PC-3 (cell line): ENCODE measurements at regions not wholly inside any gene's neighbourhood (a gene's known extent, or its start where the extent isn't known, plus 50 kb on each side); places are given as distances from the start of the nearest gene placed in this dataset.
"Not testable (repeated sequence)": the region's sequence is repeated elsewhere in the genome, so short reads cannot be mapped to it uniquely, and the experiment has no call there.

ENCODE experiments used
- ATAC-seq: fragments of 200-7000 bp; cut with Tn5 transposase; 2 replicates; pipeline ENCODE4 v1.9.1; 2020; ENCODE audit warnings: mild to moderate bottlenecking, moderate library complexity
- BruUV-seq: library from RNA; stranded (reverse); fragments of 400-500 nt; replicated peaks from 2 replicates; lab custom pipeline; 2021; lab: Mats Ljungman, UMichigan
- CTCF ChIA-PET: fragments of 300-600 bp; sonication (Branson Sonifier 250); formaldehyde crosslinking; loops from one replicate; lab custom pipeline; 2022; ENCODE audit warnings: antibody characterized with exemption; lab: Charles Lee
- POLR2A ChIA-PET: fragments of 300-600 bp; sonication (Branson Sonifier 250); formaldehyde crosslinking; loops from one replicate; lab custom pipeline; 2022; ENCODE audit warnings: antibody characterized with exemption; ENCODE audit not compliant: unreplicated experiment; lab: Charles Lee
- DNase-seq: peaks from one replicate; pipeline ENCODE4 v3.0.0-alpha.2; 2015
- H2AFZ ChIP-seq: fragments of 300-600 bp; sonication (generic); 2 replicates; pipeline ENCODE4 v1.6.0; 2016; ENCODE audit warnings: antibody characterized with exemption, low read length
- H3F3A ChIP-seq: fragments of 300-600 bp; sonication (generic); one replicate; pipeline ENCODE4 v1.6.0; 2017; ENCODE audit warnings: antibody characterized with exemption, low read length, control low read depth, mild to moderate bottlenecking; ENCODE audit not compliant: unreplicated experiment
- H3K27ac ChIP-seq: fragments of 300-600 bp; sonication (generic); 2 replicates; pipeline ENCODE4 v1.5.1; 2016; ENCODE audit warnings: mild to moderate bottlenecking, low read length
- H3K27me3 ChIP-seq: fragments of 300-600 bp; sonication (generic); 2 replicates; pipeline ENCODE4 v1.6.1; 2016; ENCODE audit warnings: low read length, mixed read lengths
- H3K36me3 ChIP-seq: fragments of 300-600 bp; sonication (generic); 2 replicates; pipeline ENCODE4 v1.6.1; 2016; ENCODE audit warnings: low read depth, mixed run types, low read length, mixed read lengths
- H3K4me1 ChIP-seq: fragments of 300-600 bp; sonication (generic); 2 replicates; pipeline ENCODE4 v1.5.1; 2016; ENCODE audit warnings: low read length; ENCODE audit not compliant: insufficient read depth
- H3K4me2 ChIP-seq: fragments of 300-600 bp; sonication (generic); 2 replicates; pipeline ENCODE4 v1.6.0; 2016; ENCODE audit warnings: low read length
- H3K4me3 ChIP-seq: fragments of 300-600 bp; sonication (generic); 2 replicates; pipeline ENCODE4 v1.5.1; 2016; ENCODE audit warnings: mild to moderate bottlenecking, low read length, mixed read lengths
- H3K79me2 ChIP-seq: fragments of 300-600 bp; sonication (generic); 2 replicates; pipeline ENCODE4 v1.6.1; 2017; ENCODE audit warnings: low read length, mixed read lengths
- H3K9ac ChIP-seq: fragments of 300-600 bp; sonication (generic); 2 replicates; pipeline ENCODE4 v1.6.0; 2016; ENCODE audit warnings: mild to moderate bottlenecking, low read length
- H3K9me2 ChIP-seq: fragments of 300-600 bp; sonication (generic); replicated peaks from 2 replicates; pipeline ENCODE4 v1.6.1; 2016; ENCODE audit warnings: mixed run types, low read length, mixed read lengths
- H3K9me3 ChIP-seq: fragments of 300-600 bp; sonication (generic); 2 replicates; pipeline ENCODE4 v1.6.1; 2016; ENCODE audit warnings: low read length, mixed read lengths
- H4K20me1 ChIP-seq: fragments of 300-600 bp; sonication (generic); 2 replicates; pipeline ENCODE4 v1.6.1; 2016; ENCODE audit warnings: low read length, mixed read lengths
- intact Hi-C: fragments of 100-400 bp; cut with micrococcal nuclease; formaldehyde crosslinking; loops from 2 replicates; pipeline ENCODE4 v1.9.0; 2023

DNA sequence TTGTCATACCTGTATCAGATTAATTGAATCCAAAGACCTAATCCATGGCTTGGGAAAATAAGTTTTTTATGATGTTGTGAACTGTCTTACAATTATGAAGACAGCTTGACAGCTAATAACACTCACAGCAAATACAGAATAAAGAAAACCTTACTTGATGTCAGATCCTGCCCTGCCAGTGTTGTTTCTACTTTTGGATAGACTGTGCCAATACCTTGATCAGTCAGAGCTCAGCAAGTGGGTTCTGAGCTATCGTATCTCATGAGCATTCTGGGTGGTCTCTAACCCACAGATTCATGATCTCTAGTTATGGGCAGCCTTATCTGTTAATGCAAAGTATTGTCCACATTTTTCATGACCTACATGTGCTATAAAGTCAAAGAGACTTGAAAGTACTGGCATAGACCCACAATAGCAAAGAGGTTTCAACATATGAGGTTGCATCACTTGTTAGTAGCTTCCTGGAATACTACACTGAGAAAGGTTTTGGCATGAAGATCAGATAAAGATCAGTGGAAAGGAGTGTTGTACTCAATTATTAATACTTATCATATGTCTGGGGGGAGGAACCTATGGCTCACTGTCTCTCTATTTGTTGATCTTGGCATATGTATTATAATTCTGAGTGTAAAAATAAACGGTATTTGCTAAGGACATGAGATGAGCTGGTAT is 250.7 kb downstream of the UBE2NL start:
- not testable (repeated sequence) for ATAC-seq, BruUV-seq

DNA sequence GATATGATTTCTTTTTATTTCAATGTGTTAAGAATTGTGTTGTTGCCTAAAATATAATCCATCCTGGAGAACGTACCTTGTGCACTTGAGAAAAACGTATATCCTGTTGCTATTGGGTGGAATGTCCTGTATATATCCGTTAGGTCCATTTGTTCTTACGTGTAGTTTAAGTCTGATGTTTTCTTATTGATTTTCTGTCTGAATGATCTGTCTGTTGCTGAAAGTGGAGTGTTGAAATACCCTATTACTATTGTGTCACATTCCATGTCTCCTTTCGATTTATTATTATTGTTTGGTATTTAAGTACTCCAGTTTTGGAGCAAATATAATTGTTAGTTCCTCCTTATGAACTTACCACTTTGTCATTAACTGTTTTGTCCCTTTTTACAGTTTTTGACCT is 270.6 kb downstream of the UBE2NL start:
- H3K9me2 ChIP-seq, H3K27me3 ChIP-seq, H3K36me3 ChIP-seq, H3K27ac ChIP-seq, intact Hi-C loops, POLR2A ChIA-PET, DNase-seq, H3K4me2 ChIP-seq, CTCF ChIA-PET, H3K9ac ChIP-seq, H3K79me2 ChIP-seq, H3K4me1 ChIP-seq, H3K4me3 ChIP-seq, BruUV-seq, H3K9me3 ChIP-seq, H4K20me1 ChIP-seq, H2AFZ ChIP-seq, H3F3A ChIP-seq, ATAC-seq: not testable (repeated sequence)

More for the DNA sequence above, 250.7 kb downstream of the UBE2NL start:
- H3K4me3 ChIP-seq, H3K27ac ChIP-seq, H2AFZ ChIP-seq, H3F3A ChIP-seq, H3K36me3 ChIP-seq, H3K4me1 ChIP-seq, intact Hi-C loops, H3K9me3 ChIP-seq, H3K9me2 ChIP-seq, H3K27me3 ChIP-seq, H3K9ac ChIP-seq, H3K79me2 ChIP-seq, CTCF ChIA-PET, H3K4me2 ChIP-seq, POLR2A ChIA-PET, H4K20me1 ChIP-seq: not testable (repeated sequence)
- DNase-seq, result peak; percentile 1

DNA sequence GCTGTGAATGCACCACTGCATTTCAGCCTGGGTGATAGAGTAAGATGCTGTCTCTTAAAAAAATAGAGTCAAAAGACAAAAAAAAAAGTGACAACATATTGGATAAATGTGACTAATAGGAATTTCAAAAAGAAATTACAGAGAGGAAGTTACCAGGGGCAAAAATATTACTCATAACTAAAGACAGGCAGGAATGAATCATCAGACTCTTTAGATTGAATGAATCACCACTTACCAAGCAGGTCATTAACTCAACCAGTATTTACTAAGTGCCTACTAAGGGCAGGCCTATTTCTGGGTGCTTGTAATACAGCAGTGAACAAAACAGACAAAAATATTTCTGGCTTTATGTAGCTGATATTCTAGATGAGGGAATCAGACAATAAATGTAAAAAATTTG is 301.3 kb downstream of the UBE2NL start:
- H3K9ac ChIP-seq, H3K36me3 ChIP-seq, DNase-seq, H3K79me2 ChIP-seq, H3K4me1 ChIP-seq, intact Hi-C loops, H3K27me3 ChIP-seq, H4K20me1 ChIP-seq, H2AFZ ChIP-seq, H3K9me2 ChIP-seq, CTCF ChIA-PET, H3F3A ChIP-seq, BruUV-seq, H3K4me3 ChIP-seq, H3K4me2 ChIP-seq, H3K9me3 ChIP-seq, POLR2A ChIA-PET, H3K27ac ChIP-seq: not testable (repeated sequence)
- peak; percentile 85 for ATAC-seq

DNA sequence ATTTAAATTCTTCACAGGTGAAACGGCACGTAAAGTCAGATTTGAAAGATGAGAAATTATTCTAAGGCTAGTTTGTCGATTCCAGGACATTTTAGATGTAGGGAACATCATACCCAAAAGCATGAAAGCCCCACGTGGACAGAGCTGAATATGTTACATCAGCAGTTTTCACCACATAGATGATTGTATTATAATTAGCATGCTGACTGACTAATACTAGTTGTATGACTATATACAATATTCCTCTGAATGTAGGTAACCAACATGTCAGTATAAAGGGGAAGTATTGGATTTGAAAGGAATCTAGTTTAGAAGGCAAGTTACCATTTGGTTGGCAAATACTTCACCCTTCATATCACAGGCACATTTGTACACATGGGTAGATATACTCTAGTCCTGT is 304.6 kb downstream of the UBE2NL start:
- H3K36me3 ChIP-seq, ATAC-seq, POLR2A ChIA-PET, H2AFZ ChIP-seq, DNase-seq, H3K79me2 ChIP-seq, H3F3A ChIP-seq, H3K9ac ChIP-seq, H3K4me3 ChIP-seq, H3K27me3 ChIP-seq, H3K9me2 ChIP-seq, H4K20me1 ChIP-seq, CTCF ChIA-PET, H3K27ac ChIP-seq, intact Hi-C loops, H3K4me1 ChIP-seq, H3K9me3 ChIP-seq, H3K4me2 ChIP-seq, BruUV-seq: not testable (repeated sequence)

DNA sequence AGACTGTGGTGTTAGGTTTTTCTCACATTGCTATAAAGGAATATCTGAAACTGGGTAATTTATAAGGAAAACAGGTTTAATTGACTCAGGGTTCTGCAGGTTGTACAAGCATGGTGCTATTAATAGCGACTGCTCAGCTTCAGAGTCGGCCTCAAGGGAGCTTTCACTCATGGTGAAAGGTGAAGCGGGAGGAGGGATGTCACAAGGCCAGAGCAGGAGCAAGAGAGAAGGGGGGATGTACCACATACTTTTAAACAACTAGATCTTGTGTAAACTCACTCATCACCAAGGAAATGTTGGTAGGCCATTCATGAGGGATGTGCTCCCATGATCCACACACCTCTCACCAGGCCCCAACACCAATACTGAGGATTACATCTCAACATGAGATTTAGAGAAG is 313.2 kb downstream of the UBE2NL start:
- BruUV-seq, H3K4me1 ChIP-seq, H4K20me1 ChIP-seq, H2AFZ ChIP-seq, H3K27ac ChIP-seq, H3K27me3 ChIP-seq, DNase-seq, H3K9ac ChIP-seq, intact Hi-C loops, H3K36me3 ChIP-seq, POLR2A ChIA-PET, H3K9me2 ChIP-seq, H3F3A ChIP-seq, H3K9me3 ChIP-seq, H3K4me3 ChIP-seq, CTCF ChIA-PET, H3K4me2 ChIP-seq, H3K79me2 ChIP-seq, ATAC-seq: not testable (repeated sequence)

DNA sequence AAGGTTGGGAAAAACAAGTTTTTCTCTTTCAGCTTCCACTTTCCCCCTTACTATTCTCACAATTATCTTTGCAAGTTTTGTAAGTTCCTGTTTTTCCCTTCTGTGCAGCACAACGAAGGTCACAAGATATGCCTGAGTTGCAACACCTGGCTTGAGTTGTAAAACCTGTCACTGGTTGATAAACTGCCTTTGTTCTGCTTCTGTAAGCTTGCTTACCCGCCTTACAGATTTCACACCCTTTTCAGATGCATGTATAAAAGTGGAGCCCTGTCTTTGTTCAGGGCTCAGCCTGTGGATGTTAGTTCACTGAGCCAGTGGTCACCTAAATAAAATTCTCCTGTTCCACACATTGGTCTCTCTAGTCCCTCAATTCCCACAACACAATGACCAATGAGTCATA is 318.9 kb downstream of the UBE2NL start:
- H3K4me2 ChIP-seq, H3K4me3 ChIP-seq, H2AFZ ChIP-seq, intact Hi-C loops, H3K4me1 ChIP-seq, BruUV-seq, CTCF ChIA-PET, H3K27me3 ChIP-seq, H3K9ac ChIP-seq, H3K36me3 ChIP-seq, H3F3A ChIP-seq, H3K9me2 ChIP-seq, DNase-seq, H4K20me1 ChIP-seq, H3K27ac ChIP-seq, H3K9me3 ChIP-seq, ATAC-seq, POLR2A ChIA-PET, H3K79me2 ChIP-seq: not testable (repeated sequence)
